H9 (cell line): ENCODE measurements at regions not wholly inside any gene's neighbourhood (a gene's known extent, or its start where the extent isn't known, plus 50 kb on each side); places are given as distances from the start of the nearest gene placed in this dataset.

Experiments used
- DNase-seq: peaks from one replicate; pipeline ENCODE4 v3.0.0-alpha.2; 2017
- H2AFZ ChIP-seq: one replicate; pipeline ENCODE4 v1.6.1; 2013; ENCODE audit warnings: mild to moderate bottlenecking, low read length, control low read depth, moderate library complexity
- H2AK5ac ChIP-seq: 2 replicates; pipeline ENCODE4 v1.6.1; 2013; ENCODE audit warnings: low read length, control low read depth, mixed read lengths; ENCODE audit not compliant: insufficient read length
- H2BK120ac ChIP-seq: one replicate; pipeline ENCODE4 v1.6.1; 2013; ENCODE audit warnings: low read depth, mild to moderate bottlenecking, low read length, control low read depth, inconsistent platforms; ENCODE audit not compliant: poor library complexity, severe bottlenecking
- H2BK12ac ChIP-seq: 2 replicates; pipeline ENCODE4 v1.6.1; 2013; ENCODE audit warnings: low read length, control low read depth, mixed read lengths, low read depth; ENCODE audit not compliant: insufficient read length
- H2BK15ac ChIP-seq: 2 replicates; pipeline ENCODE4 v1.6.1; 2013; ENCODE audit warnings: low read depth, low read length, control low read depth
- H2BK20ac ChIP-seq: one replicate; pipeline ENCODE4 v1.6.1; 2013; ENCODE audit warnings: low read depth, mild to moderate bottlenecking, low read length, control low read depth, inconsistent platforms; ENCODE audit not compliant: poor library complexity, severe bottlenecking
- H2BK5ac ChIP-seq: 2 replicates; pipeline ENCODE4 v1.6.1; 2013; ENCODE audit warnings: low read length, control low read depth, mixed read lengths; ENCODE audit not compliant: insufficient read length
- H3K14ac ChIP-seq: 2 replicates; pipeline ENCODE4 v1.6.1; 2013; ENCODE audit warnings: low read length, control low read depth; ENCODE audit not compliant: insufficient read depth
- H3K18ac ChIP-seq: 2 replicates; pipeline ENCODE4 v1.6.1; 2013; ENCODE audit warnings: low read depth, mild to moderate bottlenecking, mixed read lengths, low read length, control low read depth; ENCODE audit not compliant: insufficient read length
- H3K23ac ChIP-seq: 2 replicates; pipeline ENCODE4 v1.6.1; 2013; ENCODE audit warnings: low read length, control low read depth, mixed read lengths, low read depth; ENCODE audit not compliant: insufficient read length
- H3K23me2 ChIP-seq: 2 replicates; pipeline ENCODE4 v1.6.1; 2013; ENCODE audit warnings: low read depth, mild to moderate bottlenecking, mixed read lengths, low read length, control low read depth; ENCODE audit not compliant: insufficient read length, poor library complexity, severe bottlenecking
- H3K27ac ChIP-seq: 2 replicates; pipeline ENCODE4 v1.5.1; 2013; ENCODE audit warnings: low read length, control low read depth, mixed read lengths, low read depth; ENCODE audit not compliant: insufficient read length
- H3K27me3 ChIP-seq: 2 replicates; pipeline ENCODE4 v1.6.1; 2013; ENCODE audit warnings: low read length, control low read depth, inconsistent platforms; ENCODE audit not compliant: insufficient read depth
- H3K4ac ChIP-seq: 2 replicates; pipeline ENCODE4 v1.6.1; 2013; ENCODE audit warnings: low read depth, mild to moderate bottlenecking, control low read depth, inconsistent platforms, low read length, moderate library complexity
- H3K4me1 ChIP-seq: 2 replicates; pipeline ENCODE4 v1.6.1; 2013; ENCODE audit warnings: low read length, control low read depth, inconsistent platforms; ENCODE audit not compliant: insufficient read depth
- H3K4me2 ChIP-seq: 2 replicates; pipeline ENCODE4 v1.6.1; 2013; ENCODE audit warnings: low read length, control low read depth, mixed read lengths; ENCODE audit not compliant: insufficient read length, insufficient read depth
- H3K56ac ChIP-seq: 2 replicates; pipeline ENCODE4 v1.6.1; 2013; ENCODE audit warnings: low read depth, mild to moderate bottlenecking, mixed read lengths, low read length, control low read depth; ENCODE audit not compliant: insufficient read length
- H3K79me1 ChIP-seq: 2 replicates; pipeline ENCODE4 v1.6.1; 2013; ENCODE audit warnings: low read depth, mild to moderate bottlenecking, moderate library complexity, low read length, control low read depth, inconsistent platforms; ENCODE audit not compliant: insufficient read depth, poor library complexity, severe bottlenecking
- H3K79me2 ChIP-seq: 2 replicates; pipeline ENCODE4 v1.6.1; 2013; ENCODE audit warnings: low read length, control low read depth, inconsistent platforms; ENCODE audit not compliant: insufficient read depth
- H3K9ac ChIP-seq: 2 replicates; pipeline ENCODE4 v1.6.1; 2013; ENCODE audit warnings: low read length, control low read depth, mixed read lengths; ENCODE audit not compliant: insufficient read length; ENCODE audit errors: extremely low read depth
- H3K9me3 ChIP-seq: one replicate; pipeline ENCODE4 v1.6.1; 2013; ENCODE audit warnings: low read depth, low read length, inconsistent platforms; ENCODE audit not compliant: control insufficient read depth
- H3T11ph ChIP-seq: one replicate; pipeline ENCODE4 v1.6.1; 2013; ENCODE audit warnings: mild to moderate bottlenecking, low read length, control low read depth, inconsistent platforms
- H4K20me1 ChIP-seq: one replicate; pipeline ENCODE4 v1.6.1; 2013; ENCODE audit not compliant: control insufficient read depth, insufficient read length, insufficient read depth
- H4K5ac ChIP-seq: 2 replicates; pipeline ENCODE4 v1.6.1; 2013; ENCODE audit warnings: low read depth, mild to moderate bottlenecking, mixed read lengths, low read length, control low read depth; ENCODE audit not compliant: insufficient read length
- H4K8ac ChIP-seq: replicated peaks from 2 replicates; pipeline ENCODE4 v1.6.1; 2013; ENCODE audit warnings: low read length, control low read depth, mixed read lengths, low read depth; ENCODE audit not compliant: insufficient read length
- H4K91ac ChIP-seq: 2 replicates; pipeline ENCODE4 v1.6.1; 2013; ENCODE audit warnings: low read depth, mild to moderate bottlenecking, moderate library complexity, mixed read lengths, low read length, control low read depth; ENCODE audit not compliant: insufficient read length
- H3K27ac Mint-ChIP-seq, 3 experiments: 2 replicates in 2 of 3; 3 replicates in 1 of 3; pipeline ENCODE4 v1.8.0; 2020 to 2021; ENCODE audit warnings: mixed read lengths in 3 of 3, mild to moderate bottlenecking in 1 of 3, moderate library complexity in 1 of 3
- H3K27me3 Mint-ChIP-seq: 2 replicates; pipeline ENCODE4 v1.8.0; 2021; ENCODE audit warnings: low read depth, mild to moderate bottlenecking, moderate library complexity, mixed read lengths
- H3K36me3 Mint-ChIP-seq, 3 experiments: 2 replicates in 2 of 3; 3 replicates in 1 of 3; pipeline ENCODE4 v1.8.0; 2020 to 2021; ENCODE audit warnings: low read depth in 3 of 3, mixed read lengths in 3 of 3; ENCODE audit not compliant: insufficient read depth in 1 of 3
- H3K4me1 Mint-ChIP-seq, 2 experiments: 2 replicates each; pipeline ENCODE4 v1.8.0; 2020; ENCODE audit warnings: mixed read lengths in 2 of 2
- H3K4me3 Mint-ChIP-seq, 2 experiments: 2 replicates in 1 of 2; 3 replicates in 1 of 2; pipeline ENCODE4 v1.8.0; 2020 to 2021; ENCODE audit warnings: mild to moderate bottlenecking in 2 of 2, mixed read lengths in 2 of 2, moderate library complexity in 1 of 2
- H3K9me3 Mint-ChIP-seq, 2 experiments: 2 replicates in 1 of 2; 3 replicates in 1 of 2; pipeline ENCODE4 v1.8.0; 2020; ENCODE audit warnings: mild to moderate bottlenecking in 2 of 2, mixed read lengths in 2 of 2, moderate library complexity in 1 of 2
- WGBS: extraction: QIAGEN DNeasy Blood & Tissue Kit; methylation state at CpG from one replicate; pipeline ENCODE4 v1.1.7; 2013; ENCODE audit warnings: missing lambda C conversion rate, low lambda C conversion rate, mixed read lengths; ENCODE audit not compliant: insufficient read length; ENCODE audit errors: extremely low coverage; 5-methylcytosine and 5-hydroxymethylcytosine counted together
- TF ChIP-seq, protein P1 (sequence below): fragments of 200-600 bp; sonication (generic); conservative IDR thresholded peaks from 3 replicates; pipeline ENCODE4 v1.8.0; 2021; ENCODE audit warnings: antibody characterized with exemption, mild to moderate bottlenecking

DNA sequence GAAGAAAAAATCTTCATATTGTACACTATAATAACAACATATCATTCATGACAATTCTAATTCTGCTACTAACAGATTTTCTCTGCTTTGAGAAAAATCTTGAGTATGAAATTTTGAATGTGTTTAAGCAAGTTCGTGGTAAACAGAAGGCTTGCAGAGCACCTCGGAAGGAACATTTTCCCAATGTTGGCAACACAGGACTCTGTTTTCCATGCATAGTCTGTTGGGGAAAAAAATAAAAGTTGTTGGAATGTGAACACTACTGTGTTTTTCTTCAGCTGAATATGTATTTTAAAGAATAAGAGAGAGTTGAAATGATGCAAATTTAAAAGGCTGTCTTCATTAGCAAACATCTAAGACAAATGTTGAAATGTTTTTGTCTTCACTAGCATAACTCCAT is 54.7 kb upstream of the ANXA10 start:
- no peak overlapping the region for H3K9ac ChIP-seq
- Mint-ChIP-seq H3K27ac (no peak overlapping the region), H3K36me3 (no peaks in the 10 kb centered on the region), H3K4me1 (no peaks in the 10 kb centered on the region), H3K9me3 (no peaks in the 10 kb centered on the region), H3K4me3 (no peak overlapping the region), H3K27me3 (no peaks in the 10 kb centered on the region)
- no peak overlapping the region for H4K5ac ChIP-seq
- H2BK12ac ChIP-seq: no peak overlapping the region
- H3K27ac ChIP-seq: no peak overlapping the region
- no peak overlapping the region for H3K56ac ChIP-seq
- H3K9me3 ChIP-seq: no peaks in the 10 kb centered on the region
- H3K4me2 ChIP-seq: no peak overlapping the region
- H4K20me1 ChIP-seq: no peaks in the 10 kb centered on the region
- H2BK20ac ChIP-seq: no peak overlapping the region
- H3T11ph ChIP-seq: no peak overlapping the region
- no peaks in the 10 kb centered on the region for H3K23me2 ChIP-seq
- H3K23ac ChIP-seq: no peak overlapping the region
- no peak overlapping the region for H4K91ac ChIP-seq
- no peak overlapping the region for H3K4ac ChIP-seq
- no peak overlapping the region for H3K18ac ChIP-seq
- H3K79me2 ChIP-seq: no peaks in the 10 kb centered on the region
- H2AK5ac ChIP-seq: no peak overlapping the region
- H3K4me1 ChIP-seq: no peaks in the 10 kb centered on the region
- H4K8ac ChIP-seq: no peak overlapping the region
- H2BK15ac ChIP-seq: no peak overlapping the region
- H2AFZ ChIP-seq: no peak overlapping the region
- no peak overlapping the region for H2BK120ac ChIP-seq
- H3K79me1 ChIP-seq: no peaks in the 10 kb centered on the region
- no peak overlapping the region for H3K14ac ChIP-seq
- no peaks in the 10 kb centered on the region for H3K27me3 ChIP-seq
- TF ChIP-seq, protein P1, sequence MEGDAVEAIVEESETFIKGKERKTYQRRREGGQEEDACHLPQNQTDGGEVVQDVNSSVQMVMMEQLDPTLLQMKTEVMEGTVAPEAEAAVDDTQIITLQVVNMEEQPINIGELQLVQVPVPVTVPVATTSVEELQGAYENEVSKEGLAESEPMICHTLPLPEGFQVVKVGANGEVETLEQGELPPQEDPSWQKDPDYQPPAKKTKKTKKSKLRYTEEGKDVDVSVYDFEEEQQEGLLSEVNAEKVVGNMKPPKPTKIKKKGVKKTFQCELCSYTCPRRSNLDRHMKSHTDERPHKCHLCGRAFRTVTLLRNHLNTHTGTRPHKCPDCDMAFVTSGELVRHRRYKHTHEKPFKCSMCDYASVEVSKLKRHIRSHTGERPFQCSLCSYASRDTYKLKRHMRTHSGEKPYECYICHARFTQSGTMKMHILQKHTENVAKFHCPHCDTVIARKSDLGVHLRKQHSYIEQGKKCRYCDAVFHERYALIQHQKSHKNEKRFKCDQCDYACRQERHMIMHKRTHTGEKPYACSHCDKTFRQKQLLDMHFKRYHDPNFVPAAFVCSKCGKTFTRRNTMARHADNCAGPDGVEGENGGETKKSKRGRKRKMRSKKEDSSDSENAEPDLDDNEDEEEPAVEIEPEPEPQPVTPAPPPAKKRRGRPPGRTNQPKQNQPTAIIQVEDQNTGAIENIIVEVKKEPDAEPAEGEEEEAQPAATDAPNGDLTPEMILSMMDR: no peak
- no CpG with 5 or more reads among the region's 2 CpGs for WGBS
- H2BK5ac ChIP-seq: no peak overlapping the region
- no peak for DNase-seq
